ENCODE measurements at regions not wholly inside any gene's neighbourhood (a gene's known extent, or its start where the extent isn't known, plus 50 kb on each side); places are given as distances from the start of the nearest gene placed in this dataset.

GRCh38 chr16:59773330-59773729, 1039.2 kb upstream of the GOT2 start:
- no peak for DNase-seq

- DNase-seq, result no peak
These were observed 1025.2 kb upstream of the GOT2 start for GRCh38 chr16:59759296-59759695.

- DNase-seq, result no peak
These were observed 1024.7 kb upstream of the GOT2 start for GRCh38 chr16:59758848-59759247.

GRCh38 chr16:59754854-59755253, 1020.7 kb upstream of the GOT2 start:
- DNase-seq, result no peak

GRCh38 chr16:59749662-59750336, 1015.7 kb upstream of the GOT2 start:
- DNase-seq, result no peak

- peak; percentile 10 for DNase-seq
These were observed 1014.4 kb upstream of the GOT2 start for GRCh38 chr16:59748531-59748930.

- no peak for DNase-seq
These were observed 1009.4 kb upstream of the GOT2 start for GRCh38 chr16:59743504-59743903.

GRCh38 chr16:59740858-59741257, 1006.7 kb upstream of the GOT2 start:
- no peak for DNase-seq

GRCh38 chr16:59737274-59737673, 1003.2 kb upstream of the GOT2 start:
- DNase-seq, result no peak

GRCh38 chr16:59733321-59733720, 999.2 kb upstream of the GOT2 start:
- DNase-seq, result no peak

- no peak for DNase-seq
These were observed 995.5 kb upstream of the GOT2 start for GRCh38 chr16:59729613-59730012.

GRCh38 chr16:59719121-59719520, 985.0 kb upstream of the GOT2 start:
- DNase-seq, result no peak

GRCh38 chr16:59707436-59708226, 973.5 kb upstream of the GOT2 start:
- DNase-seq, result no peak

- DNase-seq, result no peak
These were observed 968.1 kb upstream of the GOT2 start for GRCh38 chr16:59701963-59702930.

GRCh38 chr16:59699786-59700185, 965.7 kb upstream of the GOT2 start:
- DNase-seq, result no peak

- peak; percentile 82 for DNase-seq
These were observed 964.4 kb upstream of the GOT2 start for GRCh38 chr16:59698346-59699020.

GRCh38 chr16:59697761-59698160, 963.6 kb upstream of the GOT2 start:
- DNase-seq, result no peak

GRCh38 chr16:59697236-59697635, 963.1 kb upstream of the GOT2 start:
- DNase-seq, result no peak

- DNase-seq, result no peak
These were observed 962.4 kb upstream of the GOT2 start for GRCh38 chr16:59696495-59696894.

- no peak for DNase-seq
These were observed 956.1 kb upstream of the GOT2 start for GRCh38 chr16:59690216-59690615.

- DNase-seq, result no peak
These were observed 953.9 kb upstream of the GOT2 start for GRCh38 chr16:59688006-59688405.

GRCh38 chr16:59686405-59686804, 952.3 kb upstream of the GOT2 start:
- no peak for DNase-seq
